ENCODE measurements at regions not wholly inside any gene's neighbourhood (a gene's known extent, or its start where the extent isn't known, plus 50 kb on each side); places are given as distances from the start of the nearest gene placed in this dataset.
A peak's percentile ranks its signal among the peaks of the same experiment; 100 is the strongest.

GRCh38 chr3:30123224-30123623, 483.2 kb upstream of the TGFBR2 start:
- no peak for DNase-seq

- no peak for DNase-seq
Observed at GRCh38 chr3:30123755-30124154, 482.6 kb upstream of the TGFBR2 start.

GRCh38 chr3:30124435-30125370, 481.7 kb upstream of the TGFBR2 start:
- DNase-seq = no peak

GRCh38 chr3:30129765-30130164, 476.6 kb upstream of the TGFBR2 start:
- no peak for DNase-seq

- no peak for DNase-seq
Observed at GRCh38 chr3:30130391-30130790, 476.0 kb upstream of the TGFBR2 start.

GRCh38 chr3:30131191-30131590, 475.2 kb upstream of the TGFBR2 start:
- no peak for DNase-seq

GRCh38 chr3:30135190-30135589, 471.2 kb upstream of the TGFBR2 start:
- no peak for DNase-seq

- no peak for DNase-seq
Observed at GRCh38 chr3:30139283-30139682, 467.1 kb upstream of the TGFBR2 start.

- DNase-seq = no peak
Observed at GRCh38 chr3:30140356-30141075, 465.9 kb upstream of the TGFBR2 start.

GRCh38 chr3:30141178-30141581, 465.2 kb upstream of the TGFBR2 start:
- peak in 1 of 2 experiments; percentile 33 for DNase-seq

- DNase-seq = peak in 1 of 2 experiments; percentile 64
Observed at GRCh38 chr3:30141927-30142326, 464.5 kb upstream of the TGFBR2 start.

GRCh38 chr3:30142946-30143345, 463.5 kb upstream of the TGFBR2 start:
- DNase-seq = no peak

GRCh38 chr3:30145281-30145680, 461.1 kb upstream of the TGFBR2 start:
- DNase-seq = no peak

- DNase-seq = no peak
Observed at GRCh38 chr3:30146978-30147377, 459.4 kb upstream of the TGFBR2 start.

- no peak for DNase-seq
Observed at GRCh38 chr3:30154853-30155252, 451.5 kb upstream of the TGFBR2 start.

- no peak for DNase-seq
Observed at GRCh38 chr3:30155755-30156154, 450.6 kb upstream of the TGFBR2 start.

- no peak for DNase-seq
Observed at GRCh38 chr3:30156586-30157498, 449.6 kb upstream of the TGFBR2 start.

GRCh38 chr3:30161375-30161774, 445.0 kb upstream of the TGFBR2 start:
- no peak for DNase-seq

GRCh38 chr3:30162579-30162978, 443.8 kb upstream of the TGFBR2 start:
- DNase-seq = no peak

GRCh38 chr3:30166535-30166934, 439.9 kb upstream of the TGFBR2 start:
- DNase-seq = no peak

- DNase-seq = no peak
Observed at GRCh38 chr3:30167541-30168011, 438.8 kb upstream of the TGFBR2 start.

- no peak for DNase-seq
Observed at GRCh38 chr3:30169487-30169886, 436.9 kb upstream of the TGFBR2 start.

All from NCI-H524 (cell line).